SU-DHL-6 (cell line): ENCODE measurements at regions not wholly inside any gene's neighbourhood (a gene's known extent, or its start where the extent isn't known, plus 50 kb on each side); places are given as distances from the start of the nearest gene placed in this dataset.

Experiments used
- EZH2phosphoT487 ChIP-seq: fragments of 200-600 bp; sonication (generic), shearing (Covaris generic); conservative IDR thresholded peaks from 2 replicates; pipeline ENCODE4 v1.6.1; 2018; ENCODE audit warnings: mild to moderate bottlenecking, antibody characterized with exemption, low read length, moderate library complexity, mixed read lengths
- TF ChIP-seq, protein P1 (sequence below): fragments of 200-600 bp; sonication (generic); IDR thresholded peaks from one replicate; pipeline ENCODE4 v1.5.1; 2017; ENCODE audit warnings: antibody characterized with exemption, mild to moderate bottlenecking, low read length, moderate library complexity; ENCODE audit not compliant: insufficient read depth, poor library complexity, severe bottlenecking

- TF ChIP-seq, protein P1, sequence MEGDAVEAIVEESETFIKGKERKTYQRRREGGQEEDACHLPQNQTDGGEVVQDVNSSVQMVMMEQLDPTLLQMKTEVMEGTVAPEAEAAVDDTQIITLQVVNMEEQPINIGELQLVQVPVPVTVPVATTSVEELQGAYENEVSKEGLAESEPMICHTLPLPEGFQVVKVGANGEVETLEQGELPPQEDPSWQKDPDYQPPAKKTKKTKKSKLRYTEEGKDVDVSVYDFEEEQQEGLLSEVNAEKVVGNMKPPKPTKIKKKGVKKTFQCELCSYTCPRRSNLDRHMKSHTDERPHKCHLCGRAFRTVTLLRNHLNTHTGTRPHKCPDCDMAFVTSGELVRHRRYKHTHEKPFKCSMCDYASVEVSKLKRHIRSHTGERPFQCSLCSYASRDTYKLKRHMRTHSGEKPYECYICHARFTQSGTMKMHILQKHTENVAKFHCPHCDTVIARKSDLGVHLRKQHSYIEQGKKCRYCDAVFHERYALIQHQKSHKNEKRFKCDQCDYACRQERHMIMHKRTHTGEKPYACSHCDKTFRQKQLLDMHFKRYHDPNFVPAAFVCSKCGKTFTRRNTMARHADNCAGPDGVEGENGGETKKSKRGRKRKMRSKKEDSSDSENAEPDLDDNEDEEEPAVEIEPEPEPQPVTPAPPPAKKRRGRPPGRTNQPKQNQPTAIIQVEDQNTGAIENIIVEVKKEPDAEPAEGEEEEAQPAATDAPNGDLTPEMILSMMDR: no peak
- no peak for TF ChIP-seq EZH2phosphoT487
These were observed 212.9 kb downstream of the TFAP2C start for GRCh38 chr20:56842056-56842455.
